Right lobe of liver (tissue), 6 donors: ENCODE measurements at regions not wholly inside any gene's neighbourhood (a gene's known extent, or its start where the extent isn't known, plus 50 kb on each side); places are given as distances from the start of the nearest gene placed in this dataset.
"Not testable (repeated sequence)": the region's sequence is repeated elsewhere in the genome, so short reads cannot be mapped to it uniquely, and the experiment has no call there.

Source experiments
- ATAC-seq, 4 donors: fragments of 200-7000 bp; cut with Tn5 transposase; one replicate each; pipeline ENCODE4 v1.9.1; 2020; ENCODE audit warnings: mild to moderate bottlenecking in 4 of 4, moderate library complexity in 4 of 4
- DNase-seq, 3 donors: peaks; one replicate each; pipeline ENCODE4 v3.0.0-alpha.2; 2020
- H3K27ac ChIP-seq, 3 donors: fragments of 200-600 bp; one replicate each; pipeline ENCODE4 v1.8.0; 2022
- H3K27me3 ChIP-seq, 2 donors: fragments of 200-600 bp; one replicate each; pipeline ENCODE4 v1.8.0; 2022
- H3K36me3 ChIP-seq, 4 donors: fragments of 200-600 bp; sonication (generic) in 1 of 4; one replicate each; pipeline versions ENCODE4 v1.5.1 to v1.8.0; 2017 to 2022; ENCODE audit warnings: control low read depth in 1 of 4
- H3K4me1 ChIP-seq, 4 donors: fragments of 200-600 bp; sonication (generic) in 1 of 4; one replicate each; pipeline versions ENCODE4 v1.5.1 to v1.8.0; 2017 to 2022; ENCODE audit warnings: control low read depth in 1 of 4
- H3K4me3 ChIP-seq, 3 donors: fragments of 200-600 bp; one replicate each; pipeline ENCODE4 v1.8.0; 2022
- H3K9me3 ChIP-seq, 4 donors: fragments of 200-600 bp; sonication (generic) in 1 of 4; one replicate each; pipeline versions ENCODE4 v1.5.1 to v1.8.0; 2017 to 2022; ENCODE audit warnings: control low read depth in 1 of 4
- CTCF ChIP-seq, 4 donors: fragments of 200-600 bp in 3 of 4; fragments of 450-650 bp in 1 of 4; IDR thresholded peaks; one replicate each; pipeline versions ENCODE4 v1.5.1 to v1.8.0; 2016 to 2022; ENCODE audit warnings: antibody characterized with exemption in 4 of 4, mild to moderate bottlenecking in 2 of 4
- POLR2A ChIP-seq: fragments of 450-650 bp; IDR thresholded peaks from one replicate; pipeline ENCODE4 v1.6.1; 2017; ENCODE audit warnings: antibody characterized with exemption, mild to moderate bottlenecking
- WGBS: methylation state at CpG from one replicate; pipeline ENCODE4 v1.1.6; 2018; ENCODE audit warnings: low coverage, low lambda C conversion rate; ENCODE audit not compliant: insufficient coverage; ENCODE audit errors: missing lambda C conversion rate; 5-methylcytosine and 5-hydroxymethylcytosine counted together
- intact Hi-C, 2 donors: fragments of 100-400 bp; cut with DNase I; formaldehyde crosslinking; loops; one replicate each; pipeline versions ENCODE4 v1.11.2 to v1.14.1; 2022
- donor health status: DM: no; HTN: yes; CAD: no.
- donor health status: DM: no; HTN: no; CAD: no.
- donor health status: DM: no; HTN: no; CAD: no.
- donor health status: DM: no; HTN: yes; CAD: no.
- donor health status: DM: no; HTN: yes; CAD: no.

GRCh38 chr1:166763318-166763717, 76.0 kb upstream of the POGK start:
- H3K9me3 ChIP-seq: no peaks in the 10 kb centered on the region
- H3K27me3 ChIP-seq: no peaks in the 10 kb centered on the region
- H3K4me1 ChIP-seq: no peaks in the 10 kb centered on the region
- no peak for ATAC-seq
- WGBS: 86% methylated on average over 1 of the region's 1 CpG
- no peak overlapping the region for H3K4me3 ChIP-seq
- no peak for DNase-seq
- intact Hi-C loops: no loop called here
- no peaks in the 10 kb centered on the region for H3K36me3 ChIP-seq
- no peak overlapping the region for H3K27ac ChIP-seq
- TF ChIP-seq POLR2A (no peak), CTCF (IDR thresholded peaks at IDR 0.05) (no peak)

GRCh38 chr1:166766942-166767341, 72.3 kb upstream of the POGK start:
- 35% methylated on average over 2 of the region's 2 CpGs for whole genome bisulfite sequencing
- no peaks in the 10 kb centered on the region for H3K9me3 ChIP-seq
- H3K36me3 ChIP-seq: no peaks in the 10 kb centered on the region
- no peak overlapping the region for H3K27ac ChIP-seq
- TF ChIP-seq POLR2A: no peak
- TF ChIP-seq CTCF (IDR thresholded peaks at IDR 0.05): no peak
- intact Hi-C loops: no loop called here
- no peak for DNase-seq
- H3K4me3 ChIP-seq: no peak overlapping the region
- H3K27me3 ChIP-seq: no peaks in the 10 kb centered on the region
- H3K4me1 ChIP-seq: no peaks in the 10 kb centered on the region
- ATAC-seq: no peak

GRCh38 chr1:166784646-166785045, 54.6 kb upstream of the POGK start:
- H3K27ac ChIP-seq, ATAC-seq, H3K27me3 ChIP-seq, DNase-seq, intact Hi-C loops, H3K4me3 ChIP-seq, H3K36me3 ChIP-seq, H3K9me3 ChIP-seq, H3K4me1 ChIP-seq: not testable (repeated sequence)
- WGBS: 18% methylated on average over 4 of the region's 4 CpGs

GRCh38 chr1:166785987-166786386, 53.3 kb upstream of the POGK start:
- Histone ChIP-seq H3K27me3 (no peaks in the 10 kb centered on the region), H3K4me3 (no peak overlapping the region), H3K4me1 (no peaks in the 10 kb centered on the region), H3K36me3 (no peaks in the 10 kb centered on the region), H3K27ac (no peak overlapping the region), H3K9me3 (no peaks in the 10 kb centered on the region)
- ATAC-seq (no peak), DNase-seq (no peak)
- intact Hi-C loops: no loop called here
- TF ChIP-seq CTCF (IDR thresholded peaks at IDR 0.05): peak in 3 of 4 donors; percentile 9 to 14 (median 9)
- no peak for TF ChIP-seq POLR2A
- WGBS: 89% methylated on average over 1 of the region's 1 CpG

GRCh38 chr1:166789286-166789685, 50.0 kb upstream of the POGK start:
- no peak for ATAC-seq
- H3K4me3 ChIP-seq: no peak overlapping the region
- H3K27ac ChIP-seq: no peak overlapping the region
- WGBS: 76% methylated on average over 3 of the region's 3 CpGs
- DNase-seq: no peak
- H3K27me3 ChIP-seq: no peaks in the 10 kb centered on the region
- H3K36me3 ChIP-seq: no peaks in the 10 kb centered on the region
- no peaks in the 10 kb centered on the region for H3K9me3 ChIP-seq
- H3K4me1 ChIP-seq: no peaks in the 10 kb centered on the region
- TF ChIP-seq CTCF (IDR thresholded peaks at IDR 0.05): no peak
- no peak for TF ChIP-seq POLR2A
- intact Hi-C loops: no loop called here
